ENCODE measurements at regions not wholly inside any gene's neighbourhood (a gene's known extent, or its start where the extent isn't known, plus 50 kb on each side); places are given as distances from the start of the nearest gene placed in this dataset.
"Not testable (repeated sequence)": the region's sequence is repeated elsewhere in the genome, so short reads cannot be mapped to it uniquely, and the experiment has no call there.

DNA sequence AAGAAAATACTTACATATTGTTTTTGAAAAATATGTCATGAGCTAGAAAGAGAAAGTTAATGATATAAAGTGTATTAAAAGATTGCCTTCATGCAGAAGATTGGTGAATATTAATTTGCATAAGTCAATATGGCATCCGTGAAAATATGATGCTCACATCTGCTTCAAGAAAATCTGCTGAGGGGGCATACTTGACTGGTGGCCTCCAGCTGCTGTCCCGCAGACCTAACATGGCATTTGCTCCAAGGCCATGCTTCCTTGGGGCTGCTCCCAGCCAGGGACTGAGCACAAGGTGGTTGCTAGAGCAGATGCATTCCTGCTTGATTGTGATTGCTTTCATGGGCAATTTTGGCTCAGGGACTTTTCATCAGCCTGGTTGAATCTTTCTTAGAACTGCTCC, 133.8 kb downstream of the TTC6 start:
- H3K36me3 Mint-ChIP-seq (ENCODE audit: low read depth): no peaks in the 10 kb centered on the region
- DNase-seq: no peak

GRCh38 chr14:37731094-37731493, 135.7 kb downstream of the TTC6 start:
- intact Hi-C loops (cut with micrococcal nuclease): no loop called here
- no peak overlapping the region for H3K27ac Mint-ChIP-seq
- H3K4me1 Mint-ChIP-seq: no peaks in the 10 kb centered on the region
- no peak overlapping the region for H3K4me3 Mint-ChIP-seq
- H3K27me3 Mint-ChIP-seq: no peaks in the 10 kb centered on the region
- H3K36me3 Mint-ChIP-seq (ENCODE audit: low read depth): no peaks in the 10 kb centered on the region
- H3K9me3 Mint-ChIP-seq: no peaks in the 10 kb centered on the region
- no peak for DNase-seq

More for the DNA sequence above, 133.8 kb downstream of the TTC6 start:
- H3K4me1 Mint-ChIP-seq: no peaks in the 10 kb centered on the region
- H3K9me3 Mint-ChIP-seq: no peaks in the 10 kb centered on the region
- no peak overlapping the region for H3K27ac Mint-ChIP-seq
- intact Hi-C loops (cut with micrococcal nuclease): no loop called here
- no peaks in the 10 kb centered on the region for H3K27me3 Mint-ChIP-seq
- no peak overlapping the region for H3K4me3 Mint-ChIP-seq

GRCh38 chr14:37745657-37746056, 150.2 kb downstream of the TTC6 start:
- intact Hi-C loops (cut with micrococcal nuclease): no loop called here

DNA sequence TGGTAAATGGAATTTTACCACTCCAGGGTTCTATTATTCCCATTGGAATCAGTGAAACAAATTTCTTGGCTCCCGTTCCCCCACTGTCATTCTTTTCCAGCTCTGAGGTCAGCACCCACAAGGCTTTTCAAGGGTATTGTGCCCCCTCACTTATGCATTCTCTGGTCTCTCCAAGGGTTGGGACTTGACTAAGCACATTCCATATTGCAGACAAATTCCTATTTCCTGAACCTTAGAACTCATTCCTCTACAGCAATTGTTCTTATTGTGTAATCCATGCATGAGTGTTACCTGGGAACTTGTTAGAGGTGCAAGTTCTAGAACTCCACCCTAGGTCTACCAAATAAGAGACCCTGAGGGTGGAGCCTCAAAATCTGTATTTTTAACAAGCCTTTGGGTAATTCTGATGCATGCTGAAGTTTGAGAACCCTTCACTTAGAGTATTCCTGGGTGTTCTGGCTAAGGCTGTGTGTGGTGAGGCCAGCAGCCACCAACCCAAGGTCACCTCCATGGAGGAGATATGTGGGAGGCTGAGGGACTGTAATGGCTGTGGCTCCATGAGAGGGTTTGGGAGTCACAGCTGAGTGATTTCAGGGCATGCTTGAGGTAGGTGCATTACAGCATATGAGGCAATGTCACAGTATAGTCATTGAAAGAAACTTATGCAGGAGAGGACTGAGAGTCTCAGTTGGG, 150.9 kb downstream of the TTC6 start:
- H3K36me3 Mint-ChIP-seq (ENCODE audit: low read depth): no peaks in the 10 kb centered on the region
- H3K4me3 Mint-ChIP-seq: no peak overlapping the region
- DNase-seq: no peak
- no peaks in the 10 kb centered on the region for H3K27me3 Mint-ChIP-seq
- H3K4me1 Mint-ChIP-seq: no peaks in the 10 kb centered on the region
- no peak overlapping the region for H3K27ac Mint-ChIP-seq
- peaks cover 3% of the 10 kb centered on the region for H3K9me3 Mint-ChIP-seq
- intact Hi-C loops (cut with micrococcal nuclease): no loop called here

More at GRCh38 chr14:37745657-37746056, 150.2 kb downstream of the TTC6 start:
- H3K9me3 Mint-ChIP-seq: peaks cover 3% of the 10 kb centered on the region
- H3K4me1 Mint-ChIP-seq: no peaks in the 10 kb centered on the region
- H3K36me3 Mint-ChIP-seq (ENCODE audit: low read depth): no peaks in the 10 kb centered on the region
- DNase-seq: no peak
- no peak overlapping the region for H3K4me3 Mint-ChIP-seq
- H3K27ac Mint-ChIP-seq: no peak overlapping the region
- no peaks in the 10 kb centered on the region for H3K27me3 Mint-ChIP-seq

DNA sequence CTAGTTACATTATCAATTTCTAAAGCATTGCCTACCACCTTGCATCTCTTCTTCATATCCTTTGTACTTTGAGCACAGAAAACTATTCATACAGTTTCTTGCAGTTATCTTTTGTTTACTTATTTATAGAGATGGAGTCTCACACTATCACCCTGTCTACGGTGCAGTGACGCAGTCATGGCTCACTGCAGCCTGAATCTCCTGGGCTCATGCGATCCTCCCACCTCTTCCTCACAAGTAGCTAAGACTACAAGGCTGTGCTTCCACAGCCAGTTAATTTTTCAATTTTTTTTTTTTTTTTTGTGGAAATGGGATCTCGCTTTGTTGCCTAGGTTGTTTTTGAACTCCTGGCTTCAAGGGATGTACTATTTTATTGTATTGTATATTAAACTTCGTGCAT, 158.0 kb downstream of the TTC6 start:
- intact Hi-C loops (cut with micrococcal nuclease): no loop called here
- Mint-ChIP-seq H3K9me3 (no peaks in the 10 kb centered on the region), H3K4me1 (no peaks in the 10 kb centered on the region), H3K4me3 (no peak overlapping the region), H3K27ac (no peak overlapping the region), H3K27me3 (no peaks in the 10 kb centered on the region), H3K36me3 (ENCODE audit: low read depth) (no peaks in the 10 kb centered on the region)
- no peak for DNase-seq

DNA sequence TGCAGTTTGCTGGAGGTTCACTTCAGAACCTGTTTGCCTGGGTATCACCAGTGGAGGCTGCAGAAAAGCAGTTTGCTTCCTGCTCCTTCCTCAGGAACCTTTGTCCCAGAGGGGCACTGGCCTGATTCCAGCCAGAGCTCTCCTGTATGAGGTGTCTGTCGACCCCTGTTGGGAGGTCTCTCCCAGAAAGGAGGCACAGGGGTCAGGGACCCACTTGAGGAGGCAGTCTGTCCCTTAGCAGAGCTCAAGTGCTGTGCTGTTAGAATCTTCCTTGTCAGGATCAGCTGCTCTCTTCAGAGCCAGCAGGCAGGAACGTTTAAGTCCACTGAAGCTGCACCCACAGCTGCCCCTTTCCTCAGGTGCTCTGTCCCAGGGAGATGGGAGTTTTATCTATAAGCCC, 164.8 kb downstream of the TTC6 start:
- H3K27ac Mint-ChIP-seq; H3K4me3 Mint-ChIP-seq; H3K4me1 Mint-ChIP-seq; H3K9me3 Mint-ChIP-seq; H3K36me3 Mint-ChIP-seq (ENCODE audit: low read depth); intact Hi-C loops (cut with micrococcal nuclease); H3K27me3 Mint-ChIP-seq; DNase-seq: not testable (repeated sequence)

GRCh38 chr14:37763266-37763665, 167.8 kb downstream of the TTC6 start:
- no peaks in the 10 kb centered on the region for H3K27me3 Mint-ChIP-seq
- no peak overlapping the region for H3K27ac Mint-ChIP-seq
- H3K4me3 Mint-ChIP-seq: no peak overlapping the region
- no peak for DNase-seq
- peaks cover 5% of the 10 kb centered on the region for H3K9me3 Mint-ChIP-seq
- H3K36me3 Mint-ChIP-seq (ENCODE audit: low read depth): no peaks in the 10 kb centered on the region
- intact Hi-C loops (cut with micrococcal nuclease): no loop called here
- H3K4me1 Mint-ChIP-seq: no peaks in the 10 kb centered on the region

DNA sequence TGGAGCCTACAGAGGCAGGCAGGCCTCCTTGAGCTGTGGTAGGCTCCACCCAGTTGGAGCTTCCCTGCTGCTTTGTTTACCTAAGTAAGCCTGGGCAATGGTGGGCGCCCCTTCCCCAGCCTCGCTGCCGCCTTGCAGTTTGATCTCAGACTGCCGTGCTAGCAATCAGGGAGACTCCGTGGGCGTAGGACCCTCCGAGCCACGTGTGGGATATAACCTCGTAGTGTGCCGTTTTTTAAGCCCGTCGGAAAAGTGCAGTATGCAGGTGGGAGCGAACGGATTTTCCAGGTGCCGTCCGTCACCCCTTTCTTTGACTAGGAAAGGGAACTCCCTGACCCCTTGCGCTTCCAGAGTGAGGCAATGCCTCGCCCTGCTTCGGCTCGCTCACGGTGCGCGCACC, 176.9 kb downstream of the TTC6 start:
- H3K4me1 Mint-ChIP-seq; DNase-seq; H3K36me3 Mint-ChIP-seq (ENCODE audit: low read depth); intact Hi-C loops (cut with micrococcal nuclease); H3K27ac Mint-ChIP-seq; H3K27me3 Mint-ChIP-seq; H3K4me3 Mint-ChIP-seq; H3K9me3 Mint-ChIP-seq: not testable (repeated sequence)

DNA sequence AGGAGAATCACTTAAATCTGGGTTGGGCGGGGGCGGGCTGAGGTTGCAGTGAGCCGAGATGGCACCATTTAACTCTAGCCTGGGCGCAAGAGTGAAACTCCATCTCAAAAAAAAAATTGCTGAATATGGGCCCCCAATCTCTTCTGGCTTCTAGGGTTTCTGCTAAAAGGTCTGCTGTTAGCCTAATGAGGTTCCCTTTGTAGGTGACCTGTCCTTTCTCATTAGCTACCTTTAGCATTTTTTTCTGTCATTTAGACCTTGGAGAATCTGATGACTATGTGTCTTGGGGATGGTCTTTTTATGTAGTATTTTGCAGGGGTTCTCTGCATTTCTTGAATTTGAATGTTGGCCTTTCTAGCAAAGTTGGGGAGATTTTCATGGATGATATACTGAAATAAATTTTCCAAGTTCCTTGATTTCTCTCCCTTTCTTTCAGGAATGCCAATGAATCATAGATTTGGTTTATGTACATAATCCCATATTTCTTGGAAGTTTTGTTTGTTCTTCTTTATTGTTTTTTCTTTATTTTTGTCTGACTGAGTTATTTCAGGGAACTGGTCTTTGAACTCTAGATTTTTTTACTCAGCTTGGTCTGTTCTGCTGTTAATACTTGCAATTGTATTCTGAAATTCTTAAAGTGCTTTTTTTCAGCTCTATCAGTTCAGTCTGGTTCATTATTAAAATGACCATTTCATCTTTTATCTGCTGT, 181.5 kb downstream of the TTC6 start:
- Mint-ChIP-seq H3K4me3 (no peak overlapping the region), H3K4me1 (no peaks in the 10 kb centered on the region), H3K36me3 (ENCODE audit: low read depth) (no peaks in the 10 kb centered on the region), H3K27ac (no peak overlapping the region), H3K27me3 (no peaks in the 10 kb centered on the region), H3K9me3 (peaks cover 16% of the 10 kb centered on the region)
- DNase-seq: no peak
- intact Hi-C loops (cut with micrococcal nuclease): no loop called here

DNA sequence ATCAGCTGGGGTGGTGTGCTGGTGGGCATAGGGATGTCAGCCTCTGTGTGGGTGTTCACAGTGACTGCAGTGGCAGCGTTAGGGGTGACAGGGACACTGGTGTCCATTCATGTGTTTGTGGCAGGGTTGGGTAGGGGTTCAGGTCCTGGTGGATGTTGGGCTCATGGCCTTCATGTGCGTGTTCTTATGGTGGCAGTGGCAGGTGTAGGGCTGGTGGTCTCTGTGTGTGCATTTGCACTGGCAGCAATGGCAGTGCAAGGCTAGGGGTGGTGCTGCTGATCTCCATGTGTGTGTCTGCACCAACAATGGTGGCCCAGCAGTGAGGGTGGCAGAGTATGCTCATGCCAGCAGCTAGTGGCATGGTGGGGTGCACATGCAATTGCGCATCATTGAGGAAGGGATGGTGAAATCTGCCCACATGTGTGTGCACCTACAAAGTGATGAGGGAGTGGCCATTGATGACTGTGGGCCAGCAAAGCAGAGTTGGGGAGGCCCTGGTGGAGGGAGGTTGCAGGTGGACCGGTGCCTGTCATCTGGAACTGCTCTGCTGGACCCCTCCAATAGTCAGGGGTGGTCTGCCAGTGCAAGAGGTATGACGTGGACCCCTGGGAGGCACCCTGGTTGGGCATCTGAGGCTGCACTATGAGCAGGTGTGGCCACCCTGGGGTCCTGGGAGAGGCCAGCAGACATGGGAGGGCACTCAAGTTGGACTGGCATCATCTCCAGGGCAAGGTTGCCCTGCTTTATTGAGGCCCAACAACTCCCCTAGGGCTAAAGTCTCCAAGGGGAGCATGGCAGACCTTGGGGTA, 182.9 kb downstream of the TTC6 start:
- no peaks in the 10 kb centered on the region for H3K4me1 Mint-ChIP-seq
- intact Hi-C loops (cut with micrococcal nuclease): no loop called here
- no peaks in the 10 kb centered on the region for H3K27me3 Mint-ChIP-seq
- peaks cover 16% of the 10 kb centered on the region for H3K9me3 Mint-ChIP-seq
- H3K36me3 Mint-ChIP-seq (ENCODE audit: low read depth): no peaks in the 10 kb centered on the region
- no peak for DNase-seq
- no peak overlapping the region for H3K27ac Mint-ChIP-seq
- no peak overlapping the region for H3K4me3 Mint-ChIP-seq

- DNase-seq: no peak
- Mint-ChIP-seq H3K4me3 (no peak overlapping the region), H3K27ac (no peak overlapping the region), H3K4me1 (no peaks in the 10 kb centered on the region), H3K36me3 (ENCODE audit: low read depth) (no peaks in the 10 kb centered on the region), H3K27me3 (no peaks in the 10 kb centered on the region), H3K9me3 (peaks cover 16% of the 10 kb centered on the region)
- intact Hi-C loops (cut with micrococcal nuclease): no loop called here
These were observed 184.1 kb downstream of the TTC6 start for GRCh38 chr14:37779480-37779879.

- intact Hi-C loops (cut with micrococcal nuclease): not testable (repeated sequence)
These were observed 185.3 kb downstream of the TTC6 start for GRCh38 chr14:37780731-37781130.

DNA sequence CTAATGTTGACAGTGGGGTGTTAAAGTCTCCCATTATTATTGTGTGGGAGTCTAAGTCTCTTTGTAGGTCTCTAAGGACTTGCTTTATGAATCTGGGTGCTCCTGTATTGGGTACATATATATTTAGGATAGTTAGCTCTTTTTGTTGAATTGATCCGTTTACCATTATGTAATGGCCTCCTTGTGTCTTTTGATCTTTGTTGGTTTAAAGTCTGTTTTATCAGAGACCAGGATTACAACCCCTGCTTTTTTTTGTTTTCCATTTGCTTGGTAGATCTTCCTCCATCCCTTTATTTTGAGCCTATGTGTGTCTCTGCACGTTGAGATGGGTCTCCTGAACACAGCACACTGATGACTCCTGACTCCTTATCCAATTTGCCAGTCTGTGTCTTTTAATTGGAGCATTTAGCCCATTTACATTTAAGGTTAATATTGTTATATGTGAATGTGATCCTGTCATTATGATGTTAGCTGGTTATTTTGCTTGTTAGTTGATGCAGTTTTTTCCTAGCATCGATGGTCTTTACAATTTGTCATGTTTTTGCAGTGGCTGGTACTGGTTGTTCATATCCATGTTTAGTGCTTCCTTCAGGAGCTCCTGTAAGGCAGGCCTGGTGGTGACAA, 188.9 kb downstream of the TTC6 start:
- H3K27me3 Mint-ChIP-seq; intact Hi-C loops (cut with micrococcal nuclease); DNase-seq; H3K27ac Mint-ChIP-seq; H3K4me3 Mint-ChIP-seq; H3K36me3 Mint-ChIP-seq (ENCODE audit: low read depth); H3K9me3 Mint-ChIP-seq; H3K4me1 Mint-ChIP-seq: not testable (repeated sequence)

More at GRCh38 chr14:37780731-37781130, 185.3 kb downstream of the TTC6 start:
- not testable (repeated sequence) for H3K4me3 Mint-ChIP-seq; DNase-seq; H3K36me3 Mint-ChIP-seq (ENCODE audit: low read depth); H3K27ac Mint-ChIP-seq; H3K27me3 Mint-ChIP-seq; H3K4me1 Mint-ChIP-seq
- H3K9me3 Mint-ChIP-seq: peaks cover 18% of the 10 kb centered on the region

- H3K27ac Mint-ChIP-seq; H3K4me3 Mint-ChIP-seq; DNase-seq; H3K36me3 Mint-ChIP-seq (ENCODE audit: low read depth); intact Hi-C loops (cut with micrococcal nuclease); H3K9me3 Mint-ChIP-seq; H3K27me3 Mint-ChIP-seq; H3K4me1 Mint-ChIP-seq: not testable (repeated sequence)
These were observed 189.4 kb downstream of the TTC6 start for GRCh38 chr14:37784827-37785223.

All from activated CD4-positive, alpha-beta T cell treated with anti-CD3 and anti-CD28 coated beads, Interleukin-2, amount 10 ng/mL, durations not matched to agents 24 days and 14 days (primary cell).